NCI-H2029 treated with DMSO at 0.1 percent for 48 hours (cell line): ENCODE measurements at regions not wholly inside any gene's neighbourhood (a gene's known extent, or its start where the extent isn't known, plus 50 kb on each side); places are given as distances from the start of the nearest gene placed in this dataset.

ENCODE experiments used
- DNase-seq: peaks from one replicate; lab custom pipeline; 2025; lab: John Stamatoyannopoulos, UW

GRCh38 chr10:9757176-9757575 is 1260.5 kb upstream of the CELF2 start:
- DNase-seq, result no peak

GRCh38 chr10:9759596-9759995 is 1258.1 kb upstream of the CELF2 start:
- no peak for DNase-seq

GRCh38 chr10:9762966-9763656 is 1254.6 kb upstream of the CELF2 start:
- DNase-seq, result no peak

GRCh38 chr10:9766762-9767161 is 1250.9 kb upstream of the CELF2 start:
- no peak for DNase-seq

- no peak for DNase-seq
Measured at GRCh38 chr10:9781666-9782065, 1236.0 kb upstream of the CELF2 start.

GRCh38 chr10:9786101-9786500 is 1231.6 kb upstream of the CELF2 start:
- DNase-seq, result no peak

- DNase-seq, result no peak
Measured at GRCh38 chr10:9786576-9786975, 1231.1 kb upstream of the CELF2 start.

- no peak for DNase-seq
Measured at GRCh38 chr10:9789996-9790395, 1227.7 kb upstream of the CELF2 start.

GRCh38 chr10:9792181-9792580 is 1225.5 kb upstream of the CELF2 start:
- DNase-seq, result no peak

GRCh38 chr10:9796564-9796963 is 1221.1 kb upstream of the CELF2 start:
- DNase-seq, result no peak

GRCh38 chr10:9800011-9800410 is 1217.7 kb upstream of the CELF2 start:
- DNase-seq, result no peak

- DNase-seq, result no peak
Measured at GRCh38 chr10:9800571-9800970, 1217.1 kb upstream of the CELF2 start.

GRCh38 chr10:9807846-9808245 is 1209.8 kb upstream of the CELF2 start:
- no peak for DNase-seq

GRCh38 chr10:9811601-9812000 is 1206.1 kb upstream of the CELF2 start:
- no peak for DNase-seq

- no peak for DNase-seq
Measured at GRCh38 chr10:9814285-9814864, 1203.3 kb upstream of the CELF2 start.

- no peak for DNase-seq
Measured at GRCh38 chr10:9819756-9820494, 1197.7 kb upstream of the CELF2 start.

- DNase-seq, result no peak
Measured at GRCh38 chr10:9823268-9823930, 1194.3 kb upstream of the CELF2 start.

- DNase-seq, result no peak
Measured at GRCh38 chr10:9824631-9825071, 1193.0 kb upstream of the CELF2 start.

- no peak for DNase-seq
Measured at GRCh38 chr10:9825491-9826018, 1192.1 kb upstream of the CELF2 start.

- no peak for DNase-seq
Measured at GRCh38 chr10:9828110-9828509, 1189.6 kb upstream of the CELF2 start.

GRCh38 chr10:9833942-9834341 is 1183.7 kb upstream of the CELF2 start:
- DNase-seq, result no peak

- DNase-seq, result no peak
Measured at GRCh38 chr10:9834434-9834833, 1183.2 kb upstream of the CELF2 start.
